WI38 (cell line): ENCODE measurements at regions not wholly inside any gene's neighbourhood (a gene's known extent, or its start where the extent isn't known, plus 50 kb on each side); places are given as distances from the start of the nearest gene placed in this dataset.
"Not testable (repeated sequence)": the region's sequence is repeated elsewhere in the genome, so short reads cannot be mapped to it uniquely, and the experiment has no call there.

ENCODE experiments used
- H3K4me3 ChIP-seq: 2 replicates; pipeline ENCODE4 v1.5.1; 2011; ENCODE audit warnings: low read depth, mild to moderate bottlenecking, control low read depth, low read length
- CTCF ChIP-seq: IDR thresholded peaks from 2 replicates; pipeline ENCODE4 v1.5.1; 2012; ENCODE audit warnings: low read depth, mild to moderate bottlenecking, control low read depth, low read length

GRCh38 chr11:80297858-80298632 lies 857.2 kb upstream of the TENM4 start:
- TF ChIP-seq CTCF, result no peak
- no peak overlapping the region for H3K4me3 ChIP-seq

GRCh38 chr11:80293293-80293692 lies 852.5 kb upstream of the TENM4 start:
- no peak overlapping the region for H3K4me3 ChIP-seq
- TF ChIP-seq CTCF, result no peak

- H3K4me3 ChIP-seq, result no peak overlapping the region
- no peak for TF ChIP-seq CTCF
These were observed 844.3 kb upstream of the TENM4 start for GRCh38 chr11:80284946-80285785.

GRCh38 chr11:80282643-80283042 lies 841.8 kb upstream of the TENM4 start:
- H3K4me3 ChIP-seq, result no peak overlapping the region

GRCh38 chr11:80281194-80281593 lies 840.4 kb upstream of the TENM4 start:
- no peak for TF ChIP-seq CTCF
- H3K4me3 ChIP-seq, result no peak overlapping the region

More at GRCh38 chr11:80282643-80283042, 841.8 kb upstream of the TENM4 start:
- TF ChIP-seq CTCF, result no peak

- no peak overlapping the region for H3K4me3 ChIP-seq
- no peak for TF ChIP-seq CTCF
These were observed 839.9 kb upstream of the TENM4 start for GRCh38 chr11:80280737-80281136.

- H3K4me3 ChIP-seq, result no peak overlapping the region
- no peak for TF ChIP-seq CTCF
These were observed 820.9 kb upstream of the TENM4 start for GRCh38 chr11:80261776-80262175.

- not testable (repeated sequence) for H3K4me3 ChIP-seq
These were observed 816.6 kb upstream of the TENM4 start for GRCh38 chr11:80257319-80258015.
